ENCODE measurements at regions not wholly inside any gene's neighbourhood (a gene's known extent, or its start where the extent isn't known, plus 50 kb on each side); places are given as distances from the start of the nearest gene placed in this dataset.

DNA sequence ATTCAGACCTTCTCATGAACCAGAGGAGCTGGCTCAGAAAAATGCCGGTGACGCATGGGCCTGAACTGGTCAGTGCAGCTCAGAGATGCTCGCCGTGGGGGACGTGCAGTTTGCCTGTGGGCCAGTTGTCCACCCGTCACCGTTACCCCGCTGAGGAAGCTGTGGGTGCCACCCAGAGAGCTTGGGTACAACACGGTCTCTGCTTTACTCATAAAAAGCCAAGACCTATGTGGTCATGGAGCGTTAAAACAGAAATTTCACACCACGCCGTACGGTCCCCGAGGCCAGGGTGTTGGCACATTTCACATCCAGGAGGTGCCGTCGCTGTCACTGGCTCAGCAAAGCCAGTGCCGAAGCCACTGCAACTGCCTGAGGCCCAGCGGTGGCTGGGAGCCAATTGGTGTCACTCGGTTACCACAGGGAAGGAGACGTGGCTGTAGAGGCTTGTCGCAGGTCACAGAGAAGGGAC, 120.9 kb downstream of the METRNL start:
- TF ChIP-seq, protein P1, sequence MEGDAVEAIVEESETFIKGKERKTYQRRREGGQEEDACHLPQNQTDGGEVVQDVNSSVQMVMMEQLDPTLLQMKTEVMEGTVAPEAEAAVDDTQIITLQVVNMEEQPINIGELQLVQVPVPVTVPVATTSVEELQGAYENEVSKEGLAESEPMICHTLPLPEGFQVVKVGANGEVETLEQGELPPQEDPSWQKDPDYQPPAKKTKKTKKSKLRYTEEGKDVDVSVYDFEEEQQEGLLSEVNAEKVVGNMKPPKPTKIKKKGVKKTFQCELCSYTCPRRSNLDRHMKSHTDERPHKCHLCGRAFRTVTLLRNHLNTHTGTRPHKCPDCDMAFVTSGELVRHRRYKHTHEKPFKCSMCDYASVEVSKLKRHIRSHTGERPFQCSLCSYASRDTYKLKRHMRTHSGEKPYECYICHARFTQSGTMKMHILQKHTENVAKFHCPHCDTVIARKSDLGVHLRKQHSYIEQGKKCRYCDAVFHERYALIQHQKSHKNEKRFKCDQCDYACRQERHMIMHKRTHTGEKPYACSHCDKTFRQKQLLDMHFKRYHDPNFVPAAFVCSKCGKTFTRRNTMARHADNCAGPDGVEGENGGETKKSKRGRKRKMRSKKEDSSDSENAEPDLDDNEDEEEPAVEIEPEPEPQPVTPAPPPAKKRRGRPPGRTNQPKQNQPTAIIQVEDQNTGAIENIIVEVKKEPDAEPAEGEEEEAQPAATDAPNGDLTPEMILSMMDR (IDR thresholded peaks at IDR 0.05): no peak
- TF ChIP-seq POLR2A (IDR thresholded peaks at IDR 0.05): no peak

Data from vagina (tissue), 2 donors.